Iris pigment epithelial cell (primary cell): ENCODE measurements at regions not wholly inside any gene's neighbourhood (a gene's known extent, or its start where the extent isn't known, plus 50 kb on each side); places are given as distances from the start of the nearest gene placed in this dataset.
"Not testable (repeated sequence)": the region's sequence is repeated elsewhere in the genome, so short reads cannot be mapped to it uniquely, and the experiment has no call there.

Experiments
- DNase-seq: peaks from one replicate; pipeline ENCODE4 v3.0.0-alpha.2; 2011; ENCODE audit warnings: low read depth

DNA sequence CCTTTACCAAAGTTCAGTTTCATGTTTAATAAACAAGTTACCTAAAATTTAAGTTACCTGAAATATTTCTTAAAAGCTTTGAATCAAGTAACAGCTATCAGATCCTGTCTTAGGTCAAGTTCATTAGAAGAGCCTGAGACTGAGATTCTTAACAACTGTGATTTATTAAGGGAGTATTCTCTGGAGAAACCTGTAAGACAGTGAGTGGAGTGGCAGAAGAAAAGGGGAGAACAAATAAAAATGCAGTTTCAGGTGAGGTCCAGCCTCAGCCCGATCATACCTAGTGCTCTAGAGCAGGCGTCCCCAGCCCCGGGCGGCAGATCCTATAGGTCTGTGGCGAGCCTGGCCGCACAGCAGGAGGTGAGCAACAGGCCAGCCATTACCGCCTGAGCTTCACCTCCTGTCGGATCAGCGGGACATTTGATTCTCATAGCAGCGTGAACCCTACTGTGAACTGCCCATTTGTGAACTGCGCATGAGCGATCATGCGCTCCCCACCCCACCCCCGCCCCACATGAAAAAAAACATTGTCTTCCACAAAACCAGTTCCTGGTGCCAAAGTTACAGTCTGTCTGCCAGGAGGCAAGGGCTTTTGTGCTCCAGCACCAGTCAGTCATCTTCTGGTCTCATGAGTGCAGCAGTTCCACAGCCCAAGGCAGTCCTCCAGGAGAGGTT lies 59.2 kb upstream of the ADGRB3 start:
- DNase-seq, result peak; percentile 2

DNA sequence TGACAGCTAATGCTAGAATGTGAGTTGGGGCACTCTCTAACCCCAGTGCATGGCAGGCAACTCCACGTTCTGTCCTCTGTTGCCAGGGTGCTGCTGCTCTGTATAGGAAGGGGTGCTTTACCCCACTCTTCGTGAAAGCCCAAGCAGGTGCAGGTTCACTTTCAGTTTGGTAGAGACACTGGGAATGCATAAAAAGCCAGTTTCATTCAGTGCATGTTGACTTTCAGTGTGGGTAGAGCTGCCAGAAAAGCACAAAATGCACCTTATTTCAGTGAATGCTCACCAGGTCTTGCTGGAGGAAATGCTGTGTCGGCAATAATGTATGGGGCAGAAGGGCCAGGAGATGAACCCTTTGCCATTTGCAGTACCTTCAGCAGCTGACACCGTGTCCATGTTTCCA lies 62.1 kb upstream of the ADGRB3 start:
- DNase-seq, result no peak

DNA sequence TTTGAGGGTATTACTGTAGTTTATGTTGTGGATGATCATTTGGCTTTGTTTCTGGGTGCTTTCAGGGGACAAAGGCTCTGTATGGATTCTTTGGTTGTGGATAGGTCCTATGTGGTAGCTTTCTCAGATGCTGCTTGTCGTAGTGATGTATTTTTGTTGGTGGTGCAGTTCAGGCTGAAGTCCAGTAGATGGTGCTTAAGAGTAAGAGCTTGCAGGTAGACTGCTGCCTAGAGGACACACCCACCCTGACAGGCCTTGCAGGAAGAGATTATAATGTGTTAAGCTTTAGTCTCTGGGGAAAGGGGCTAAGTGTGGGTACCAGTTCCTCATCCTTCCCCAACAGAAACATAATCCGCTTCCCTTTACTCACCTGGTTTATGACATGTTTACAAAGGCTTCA lies 62.6 kb upstream of the ADGRB3 start:
- DNase-seq, result peak; percentile 28

DNA sequence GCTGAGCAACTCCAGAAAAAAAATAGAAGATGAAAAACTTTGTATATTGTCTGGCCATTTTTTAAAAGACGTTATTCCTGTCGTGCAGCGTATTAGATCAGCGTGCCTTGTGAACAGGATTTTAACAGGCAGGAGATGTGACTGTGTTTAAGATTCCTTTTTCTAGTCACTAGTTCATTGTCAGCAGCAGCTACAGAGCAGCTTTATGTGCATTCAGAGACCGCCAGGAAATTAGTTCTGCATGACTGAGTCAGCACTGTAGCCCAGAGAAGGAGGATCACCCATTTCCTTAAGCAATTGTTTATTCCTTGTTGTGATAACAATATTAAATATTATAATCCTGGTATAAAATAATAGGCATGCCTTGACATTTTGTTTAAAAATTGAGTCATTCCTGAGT lies 75.4 kb upstream of the ADGRB3 start:
- DNase-seq, result peak; percentile 7

DNA sequence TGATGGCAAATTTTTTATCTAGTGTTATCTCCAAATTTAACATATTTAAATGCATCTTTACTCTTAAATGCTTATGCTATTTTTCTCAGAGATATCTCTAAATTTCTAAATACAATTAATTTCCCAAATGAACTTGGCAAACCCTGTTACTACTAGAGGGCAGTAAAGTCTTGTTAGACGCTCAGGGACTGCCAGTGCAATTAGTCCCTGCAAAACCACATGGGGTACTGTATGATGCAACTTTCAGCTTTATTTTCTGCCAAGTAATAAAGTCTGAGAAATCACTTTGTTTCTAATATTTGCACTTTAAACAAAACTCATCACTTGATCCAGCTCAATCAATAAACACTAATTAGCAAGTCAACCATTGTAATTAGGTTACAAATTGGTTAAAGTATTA lies 76.0 kb upstream of the ADGRB3 start:
- DNase-seq, result no peak

DNA sequence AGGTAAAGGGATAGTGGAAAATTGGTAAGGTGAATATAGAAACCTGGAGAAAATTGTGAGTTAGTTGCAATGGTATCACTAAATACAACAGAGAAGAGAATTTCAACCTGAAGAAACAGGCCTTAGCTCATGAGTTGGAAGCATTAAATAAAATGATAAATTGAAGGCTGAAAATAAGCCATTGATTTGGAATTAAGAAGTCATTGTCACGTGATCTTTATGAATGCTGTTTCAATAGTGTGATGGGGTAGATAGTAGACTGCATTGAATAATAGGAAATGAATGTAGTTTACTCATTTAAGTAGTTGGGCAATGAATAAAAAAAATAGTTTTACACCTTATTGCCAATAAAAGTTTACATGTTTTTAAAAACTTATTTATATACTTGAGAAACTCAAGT lies 88.5 kb upstream of the ADGRB3 start:
- DNase-seq, result no peak

DNA sequence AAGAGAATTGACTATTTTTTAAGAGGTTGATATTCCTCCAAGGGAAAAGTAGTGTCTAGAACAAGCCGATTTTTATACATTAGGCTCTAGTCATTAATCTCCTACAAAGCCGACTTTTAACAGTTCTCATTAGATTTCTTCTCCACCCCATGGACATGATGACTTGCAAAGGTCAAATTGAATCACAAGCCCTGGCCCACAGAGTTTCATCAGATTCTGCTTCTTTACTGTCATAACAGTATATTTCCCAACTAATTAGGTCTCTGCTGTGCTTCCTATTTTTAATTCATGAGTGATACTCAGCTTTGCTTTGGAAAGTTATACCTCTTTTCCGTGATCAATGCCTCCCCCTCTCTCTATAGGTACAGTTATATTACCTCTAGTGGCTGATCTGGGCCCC lies 90.6 kb upstream of the ADGRB3 start:
- no peak for DNase-seq

DNA sequence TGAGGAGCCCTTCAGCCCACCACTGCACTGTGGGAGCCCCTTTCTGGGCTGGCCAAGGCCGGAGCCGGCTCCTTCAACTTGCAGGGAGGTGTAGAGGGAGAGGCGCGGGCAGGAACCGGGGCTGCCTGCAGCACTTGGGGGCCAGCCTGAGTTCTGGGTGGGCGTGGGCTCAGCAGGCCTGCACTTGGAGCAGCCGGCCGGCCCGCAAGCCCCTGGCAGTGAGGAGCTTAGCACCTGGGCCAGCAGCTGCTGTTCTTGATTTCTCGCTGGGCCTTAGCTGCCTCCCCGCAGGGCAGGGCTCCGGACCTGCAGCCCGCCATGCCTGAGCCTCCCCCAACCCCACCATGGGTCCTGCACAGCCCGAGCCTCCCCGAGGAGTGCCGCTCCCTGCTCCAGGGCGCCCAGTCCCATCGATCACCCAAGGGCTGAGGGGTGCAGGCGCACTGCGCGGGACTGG lies 101.7 kb upstream of the ADGRB3 start:
- DNase-seq, result no peak

DNA sequence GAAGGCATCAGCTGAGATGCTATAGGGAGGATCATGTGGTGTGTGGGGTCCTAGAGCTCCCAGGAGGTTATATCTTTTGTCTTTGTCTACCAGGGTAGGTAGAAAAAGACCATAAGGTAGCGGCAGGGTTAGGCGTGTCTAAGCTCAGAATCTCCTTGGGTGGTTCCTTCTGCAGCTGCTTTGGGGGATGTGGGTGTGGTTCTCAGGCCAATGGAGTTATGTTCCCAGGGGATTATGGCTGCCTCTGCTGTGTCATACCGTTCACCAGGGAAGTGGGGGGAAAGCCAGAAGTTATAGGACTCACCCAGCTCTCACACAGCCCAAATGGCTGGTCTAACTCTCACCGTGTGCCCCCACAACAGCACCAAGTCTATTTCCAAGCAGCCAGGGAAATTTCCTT lies 107.4 kb upstream of the ADGRB3 start:
- no peak for DNase-seq

DNA sequence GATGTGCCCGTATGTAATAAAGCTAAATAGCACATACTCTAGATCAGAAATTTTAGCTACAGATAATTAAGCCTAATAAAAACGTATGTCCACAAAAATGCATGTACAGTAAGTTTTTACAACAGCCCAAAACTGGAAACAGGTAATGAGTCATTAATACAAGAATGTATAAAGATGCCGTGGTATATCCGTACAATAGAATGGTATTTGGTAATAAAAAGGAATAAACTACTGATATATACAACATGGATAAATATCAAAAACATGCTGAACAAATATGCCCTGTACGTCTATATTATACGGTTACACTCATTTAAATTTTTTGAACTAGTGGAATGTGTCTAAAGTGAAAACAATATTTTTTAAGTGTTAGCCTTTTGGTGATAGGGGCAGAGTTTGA lies 128.2 kb upstream of the ADGRB3 start:
- DNase-seq, result no peak

DNA sequence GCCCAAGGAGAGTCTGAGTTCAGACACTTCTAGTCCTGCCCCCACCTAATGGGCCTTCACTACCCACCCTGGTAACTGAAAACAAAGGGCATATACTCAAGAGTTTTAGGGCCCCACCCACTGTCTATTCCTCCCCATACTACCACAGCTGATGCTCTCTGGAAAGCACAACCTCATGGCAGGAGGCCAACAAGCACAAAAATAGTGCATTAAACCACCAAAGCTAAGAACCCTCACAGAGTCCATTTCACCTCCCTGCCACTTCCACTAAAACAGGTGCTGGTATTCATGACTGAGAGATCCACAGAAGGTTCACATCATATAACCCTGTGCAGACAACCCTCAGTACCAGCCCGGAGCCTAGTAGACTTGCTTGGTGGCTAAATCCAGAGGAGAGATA lies 132.1 kb upstream of the ADGRB3 start:
- DNase-seq, result no peak

DNA sequence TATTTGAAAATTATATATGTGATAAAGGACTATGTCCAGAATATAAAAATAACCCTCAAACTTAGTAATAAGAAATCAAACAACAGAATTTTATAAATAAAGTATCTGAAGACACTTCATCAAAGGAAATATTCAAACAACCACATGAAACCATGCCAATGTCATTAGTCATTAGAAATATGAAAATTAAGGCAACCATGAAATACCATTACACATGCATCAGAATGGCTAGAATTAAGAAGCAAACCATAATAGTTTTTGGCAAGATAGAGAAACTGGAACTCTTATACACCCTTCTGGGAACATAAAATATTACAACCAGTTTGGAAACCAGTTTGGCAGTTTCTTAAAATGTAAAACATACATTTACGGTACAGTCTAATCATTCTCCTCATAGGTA lies 137.2 kb upstream of the ADGRB3 start:
- DNase-seq, result peak; percentile 25

DNA sequence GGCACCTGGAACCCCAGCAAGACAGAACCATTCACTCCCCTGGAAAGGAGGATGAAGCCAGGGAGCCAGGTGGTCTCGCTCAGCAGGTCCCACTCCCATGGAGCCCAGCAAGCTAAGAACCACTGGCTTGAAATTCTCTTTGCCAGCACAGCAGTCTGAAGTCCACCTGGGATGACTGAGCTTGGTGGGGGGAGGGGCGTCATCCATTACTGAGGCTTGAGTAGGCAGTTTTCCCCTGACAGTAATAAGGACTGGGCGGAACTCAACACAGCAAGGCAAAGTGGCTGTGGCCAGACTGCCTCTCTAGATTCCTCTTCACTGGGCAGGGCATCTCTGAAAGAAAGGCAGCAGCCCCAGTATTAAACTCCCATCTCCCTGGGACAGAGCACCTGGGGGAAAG lies 140.2 kb upstream of the ADGRB3 start:
- not testable (repeated sequence) for DNase-seq

DNA sequence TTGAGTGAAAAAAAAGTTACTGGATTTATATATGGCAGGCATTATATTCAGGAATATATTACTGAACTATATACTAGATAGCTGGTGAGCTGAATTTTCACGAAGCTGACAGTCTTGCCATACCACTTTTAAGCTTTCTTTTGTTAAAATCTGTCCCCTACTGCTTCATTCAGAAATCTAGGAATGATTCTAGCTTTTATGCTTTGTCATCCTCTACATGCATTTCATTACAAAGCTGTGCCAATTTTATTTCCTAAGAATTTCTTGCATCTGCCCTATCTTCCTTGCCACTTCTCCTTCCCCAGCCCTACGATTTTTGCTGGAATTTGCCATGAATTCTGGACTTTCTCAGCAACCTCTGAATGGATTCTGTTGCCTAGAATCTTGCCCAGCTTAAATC lies 158.5 kb upstream of the ADGRB3 start:
- no peak for DNase-seq

DNA sequence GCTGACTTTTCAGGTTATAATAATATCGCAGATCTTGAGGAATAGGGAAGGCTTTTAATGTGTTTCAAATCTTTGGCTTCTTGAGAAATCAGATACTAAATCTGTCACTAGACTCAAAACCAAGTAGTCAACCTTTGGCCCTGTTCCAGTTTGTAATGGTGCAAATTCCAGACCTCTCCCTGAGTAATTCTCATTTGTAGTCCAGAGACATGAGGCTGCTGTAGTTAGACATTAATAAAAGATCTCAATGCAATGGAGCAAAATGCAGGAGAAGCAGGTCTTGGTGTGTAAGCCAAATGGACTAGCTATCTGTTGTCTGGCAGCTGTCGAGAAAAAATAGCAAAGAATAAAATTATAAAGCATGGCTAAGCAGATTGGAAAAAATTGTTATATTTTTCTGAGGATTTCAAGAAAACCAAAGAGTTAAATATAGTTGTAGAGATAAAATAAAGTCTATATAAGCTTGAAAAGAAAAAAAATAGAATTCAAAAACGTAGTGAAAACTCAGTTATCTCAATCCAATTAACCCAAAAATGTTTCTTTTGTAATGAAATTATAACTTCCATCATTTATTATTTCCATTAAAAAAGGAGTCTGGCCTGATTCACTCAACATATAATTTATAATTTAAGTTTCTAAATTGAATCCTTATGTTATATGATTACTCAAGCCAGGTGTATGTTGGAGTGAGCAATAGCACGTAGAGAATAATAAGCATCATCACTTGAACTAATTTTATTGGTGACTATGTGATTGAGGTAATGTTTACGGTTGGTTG lies 161.5 kb upstream of the ADGRB3 start:
- DNase-seq, result peak; percentile 3

DNA sequence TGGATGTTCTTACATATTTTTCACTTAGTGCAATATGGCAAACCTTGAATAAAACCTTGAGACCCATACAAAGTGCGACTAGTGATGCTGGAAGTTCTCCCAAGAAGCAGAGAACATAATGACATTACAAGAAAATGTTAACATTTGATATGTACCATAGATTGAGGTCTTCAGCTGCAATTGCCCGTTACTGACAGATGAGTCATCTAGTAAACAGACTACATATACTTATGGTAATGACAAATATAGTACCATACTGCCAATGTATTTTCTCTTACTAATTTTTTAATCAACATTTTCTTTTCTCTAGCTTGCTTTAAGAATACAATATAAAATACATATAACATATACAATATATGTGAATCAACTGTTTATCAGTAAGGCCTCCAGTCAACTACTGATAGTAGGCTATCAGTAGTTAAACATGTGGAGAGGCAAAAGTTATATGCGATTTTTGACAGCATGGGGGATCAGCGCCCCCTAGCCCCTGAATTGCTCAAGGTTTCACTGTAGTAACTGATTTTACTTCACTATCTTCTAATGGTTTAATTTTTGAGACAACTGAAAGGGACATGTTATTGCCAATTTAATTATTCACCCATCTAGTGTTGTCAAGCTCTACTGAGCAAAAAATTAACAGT lies 166.7 kb upstream of the ADGRB3 start:
- DNase-seq, result no peak

DNA sequence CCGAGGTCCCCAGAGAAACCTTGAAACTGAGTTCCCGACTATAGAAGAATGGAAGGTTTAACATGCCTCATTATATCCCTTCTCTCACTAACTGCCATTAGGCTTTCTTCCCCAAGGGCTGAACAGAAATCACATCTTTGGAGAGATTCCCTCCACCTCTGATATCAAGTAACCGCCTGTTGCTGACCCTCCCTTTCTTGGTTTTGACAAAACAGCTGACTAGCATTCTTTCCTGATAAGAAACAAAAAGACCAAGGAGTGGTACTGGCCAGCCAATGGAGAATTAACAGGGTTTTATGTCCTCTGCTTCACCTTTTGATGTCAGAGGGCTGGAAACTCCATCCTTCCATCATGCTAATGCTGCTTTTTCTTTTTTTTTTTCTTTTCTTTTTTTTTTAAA lies 176.6 kb upstream of the ADGRB3 start:
- no peak for DNase-seq

DNA sequence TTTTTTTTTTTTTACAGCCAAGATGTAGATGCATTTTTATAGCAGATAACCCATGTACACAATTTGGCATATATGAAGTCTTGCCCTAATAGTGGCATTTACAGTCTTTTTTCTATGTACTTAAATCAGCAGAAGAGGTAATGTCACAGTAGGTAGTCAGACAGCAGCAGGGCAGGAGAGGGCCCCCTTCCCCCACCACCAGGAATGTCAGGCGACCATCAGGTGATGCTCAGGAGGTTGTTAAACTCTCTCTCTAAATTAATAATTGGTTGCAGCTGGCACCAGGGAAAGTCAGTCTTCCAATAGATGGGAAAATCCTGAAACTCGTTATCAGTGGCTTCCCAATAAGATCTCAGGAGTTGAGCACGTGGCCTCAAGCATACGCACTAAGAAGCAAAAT lies 188.0 kb upstream of the ADGRB3 start:
- no peak for DNase-seq

DNA sequence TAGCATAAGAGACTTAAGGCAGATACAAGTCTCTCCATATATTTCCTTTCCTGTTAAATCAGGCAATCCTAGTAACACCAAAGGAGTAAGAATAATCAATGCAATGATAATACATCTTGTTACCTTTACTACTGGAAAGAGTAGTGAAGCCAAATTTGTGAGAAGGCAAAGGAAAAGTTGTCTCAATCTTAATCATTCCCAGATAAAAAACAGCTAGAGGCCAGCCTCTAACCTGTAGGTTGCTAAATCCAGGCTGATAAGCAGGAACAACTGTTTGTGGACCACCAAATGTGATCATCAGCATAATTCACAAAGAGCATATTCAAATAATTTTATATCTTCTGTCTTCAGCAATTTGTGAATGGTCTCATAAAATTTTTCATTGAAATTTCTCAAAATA lies 189.2 kb upstream of the ADGRB3 start:
- no peak for DNase-seq

DNA sequence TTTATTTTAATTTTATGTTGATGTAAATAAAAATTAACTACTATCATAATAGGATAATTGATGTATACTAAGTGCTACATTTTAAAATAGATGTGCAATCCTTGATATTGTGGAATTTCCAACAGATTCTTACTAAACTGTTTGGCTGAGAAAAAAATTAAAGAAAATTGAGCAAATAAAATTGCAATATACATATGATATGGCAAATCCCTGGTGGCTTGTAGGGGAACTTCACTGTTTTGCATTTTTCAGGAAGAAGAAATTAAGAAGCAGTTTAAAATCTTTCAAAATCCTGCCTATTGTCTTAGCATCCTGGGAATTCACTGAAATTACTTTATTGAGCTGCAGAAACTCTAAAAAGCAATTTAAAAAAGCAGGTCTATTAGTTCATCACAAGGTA lies 191.4 kb upstream of the ADGRB3 start:
- DNase-seq, result no peak

DNA sequence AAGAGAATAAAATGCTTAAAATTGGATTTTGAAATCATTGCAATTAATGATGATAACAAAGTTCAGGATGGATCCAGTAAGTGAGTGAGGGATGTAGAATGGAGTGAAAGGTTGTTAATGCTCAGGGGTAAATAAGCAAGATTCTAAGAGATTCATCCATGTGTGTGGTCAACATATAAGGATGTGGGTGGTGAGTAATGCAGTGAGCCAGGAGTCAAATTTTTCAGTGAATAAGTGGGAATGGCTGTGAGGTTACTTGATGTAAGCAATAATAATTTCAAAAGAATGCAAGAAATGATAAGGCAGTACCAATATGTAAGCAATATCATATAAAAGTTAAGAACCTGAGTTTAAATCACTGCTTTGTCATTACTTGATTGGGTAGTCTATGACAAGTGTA lies 207.5 kb upstream of the ADGRB3 start:
- DNase-seq, result peak; percentile 60

DNA sequence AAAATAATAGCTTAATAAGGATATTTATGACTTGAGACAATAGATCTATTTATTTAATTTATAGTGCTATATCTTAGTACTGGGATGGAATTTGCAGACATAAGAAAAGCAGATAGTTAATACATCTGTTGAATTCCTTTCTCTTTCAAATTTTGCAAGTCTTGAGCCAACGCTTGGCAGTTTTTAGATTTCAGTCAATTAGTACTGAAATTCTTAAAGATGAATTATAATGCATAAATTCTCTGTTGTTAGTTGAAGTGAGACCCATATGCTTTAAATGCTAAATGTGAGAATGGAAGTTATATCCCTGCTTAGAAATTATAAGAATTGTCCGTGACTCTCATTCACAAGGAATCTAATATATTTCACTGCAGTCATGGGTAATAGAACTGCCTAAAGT lies 225.1 kb upstream of the ADGRB3 start:
- no peak for DNase-seq

DNA sequence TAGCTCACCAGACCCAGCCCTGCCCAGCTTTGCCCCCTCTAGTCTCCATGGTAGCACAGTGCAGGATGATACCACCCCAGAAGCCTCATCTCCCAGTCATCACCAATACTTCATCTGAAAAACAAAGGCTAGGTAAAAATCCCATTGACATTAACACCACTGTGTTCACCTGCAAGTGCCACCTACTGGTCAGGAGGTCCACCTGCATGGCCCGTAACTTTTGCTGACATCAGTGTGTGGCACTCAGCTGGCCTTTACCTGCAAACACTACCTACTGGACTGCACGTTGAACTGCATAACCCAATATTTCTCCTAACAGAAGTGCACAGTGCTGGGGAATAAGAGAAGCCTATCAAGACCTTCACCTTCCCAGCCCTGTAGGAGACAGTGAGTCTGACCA lies 234.7 kb upstream of the ADGRB3 start:
- no peak for DNase-seq
